Urothelium cell line (cell line): ENCODE measurements at regions not wholly inside any gene's neighbourhood (a gene's known extent, or its start where the extent isn't known, plus 50 kb on each side); places are given as distances from the start of the nearest gene placed in this dataset.

Experiments
- DNase-seq: peaks from one replicate; pipeline ENCODE4 v3.0.0; 2011; ENCODE audit warnings: low spot score, mixed read lengths
- FAIRE-seq: peaks from 2 replicates; lab custom pipeline; 2011; peaks lifted over from hg19 to GRCh38; lab: Jason Lieb, UNC

- DNase-seq (no peak), FAIRE-seq (no peak)
Observed at GRCh38 chr14:53896726-53897125, 59.9 kb downstream of the BMP4 start.

- FAIRE-seq (peak; percentile 62), DNase-seq (peak; percentile 81)
Observed at GRCh38 chr14:53894456-53894855, 62.2 kb downstream of the BMP4 start.

- DNase-seq (no peak), FAIRE-seq (no peak)
Observed at GRCh38 chr14:53893374-53893773, 63.3 kb downstream of the BMP4 start.

GRCh38 chr14:53890611-53891101, 66.0 kb downstream of the BMP4 start:
- DNase-seq (peak; percentile 48), FAIRE-seq (peak; percentile 88)

GRCh38 chr14:53888535-53889386, 67.9 kb downstream of the BMP4 start:
- DNase-seq = no peak
- no peak for FAIRE-seq

GRCh38 chr14:53885136-53885640, 71.4 kb downstream of the BMP4 start:
- DNase-seq = no peak
- FAIRE-seq = no peak

- DNase-seq = no peak
- no peak for FAIRE-seq
Observed at GRCh38 chr14:53884601-53885000, 72.0 kb downstream of the BMP4 start.

- FAIRE-seq = no peak
- no peak for DNase-seq
Observed at GRCh38 chr14:53883739-53884138, 72.9 kb downstream of the BMP4 start.

- FAIRE-seq = no peak
- no peak for DNase-seq
Observed at GRCh38 chr14:53882684-53883083, 73.9 kb downstream of the BMP4 start.

- no peak for DNase-seq
- no peak for FAIRE-seq
Observed at GRCh38 chr14:53881921-53882320, 74.7 kb downstream of the BMP4 start.

- DNase-seq = no peak
- FAIRE-seq = no peak
Observed at GRCh38 chr14:53881161-53881871, 75.3 kb downstream of the BMP4 start.

- FAIRE-seq = no peak
- no peak for DNase-seq
Observed at GRCh38 chr14:53880761-53881160, 75.9 kb downstream of the BMP4 start.

GRCh38 chr14:53879747-53880146, 76.9 kb downstream of the BMP4 start:
- DNase-seq (no peak), FAIRE-seq (no peak)

GRCh38 chr14:53879022-53879686, 77.5 kb downstream of the BMP4 start:
- FAIRE-seq (peak; percentile 52), DNase-seq (no peak)

- FAIRE-seq (peak; percentile 17), DNase-seq (no peak)
Observed at GRCh38 chr14:53875324-53875897, 81.2 kb downstream of the BMP4 start.

GRCh38 chr14:53874704-53875103, 81.9 kb downstream of the BMP4 start:
- DNase-seq = no peak
- FAIRE-seq = no peak

GRCh38 chr14:53872681-53873089, 83.9 kb downstream of the BMP4 start:
- FAIRE-seq (no peak), DNase-seq (no peak)

GRCh38 chr14:53871951-53872350, 84.7 kb downstream of the BMP4 start:
- DNase-seq (no peak), FAIRE-seq (no peak)

GRCh38 chr14:53871011-53871410, 85.6 kb downstream of the BMP4 start:
- DNase-seq = no peak
- FAIRE-seq = peak; percentile 92

GRCh38 chr14:53865711-53866110, 90.9 kb downstream of the BMP4 start:
- no peak for FAIRE-seq

GRCh38 chr14:53861781-53862180, 94.8 kb downstream of the BMP4 start:
- FAIRE-seq (no peak), DNase-seq (no peak)

More at GRCh38 chr14:53865711-53866110, 90.9 kb downstream of the BMP4 start:
- DNase-seq = no peak
